ENCODE measurements at regions not wholly inside any gene's neighbourhood (a gene's known extent, or its start where the extent isn't known, plus 50 kb on each side); places are given as distances from the start of the nearest gene placed in this dataset.

DNA sequence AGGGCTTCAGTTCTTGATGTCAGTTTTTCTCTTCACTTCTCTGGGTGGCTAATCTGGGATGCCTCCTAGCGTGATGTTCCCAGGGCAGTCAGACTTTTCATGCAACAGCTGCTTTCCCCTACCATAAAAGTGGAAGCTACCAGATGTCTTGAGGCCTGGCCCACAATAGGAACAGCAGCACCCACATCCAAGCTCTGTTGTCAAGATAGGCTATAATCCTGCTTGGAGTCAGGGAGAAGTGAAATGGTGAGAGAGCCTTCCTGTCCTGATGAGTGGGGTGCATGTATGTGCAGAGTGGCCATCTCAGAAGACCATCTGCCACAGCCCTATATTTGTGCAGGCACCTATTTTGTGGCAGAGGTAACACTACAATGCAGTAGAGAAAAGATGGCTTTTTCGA lies 108.0 kb downstream of the HTR5A start:
- TF ChIP-seq CTCF (IDR thresholded peaks at IDR 0.05) (no peak), EZH2 (IDR thresholded peaks at IDR 0.05) (no peak), EZH2phosphoT487 (IDR thresholded peaks at IDR 0.05) (no peak)

All from neural progenitor cell (in vitro differentiated cells).